ENCODE measurements at regions not wholly inside any gene's neighbourhood (a gene's known extent, or its start where the extent isn't known, plus 50 kb on each side); places are given as distances from the start of the nearest gene placed in this dataset.

DNA sequence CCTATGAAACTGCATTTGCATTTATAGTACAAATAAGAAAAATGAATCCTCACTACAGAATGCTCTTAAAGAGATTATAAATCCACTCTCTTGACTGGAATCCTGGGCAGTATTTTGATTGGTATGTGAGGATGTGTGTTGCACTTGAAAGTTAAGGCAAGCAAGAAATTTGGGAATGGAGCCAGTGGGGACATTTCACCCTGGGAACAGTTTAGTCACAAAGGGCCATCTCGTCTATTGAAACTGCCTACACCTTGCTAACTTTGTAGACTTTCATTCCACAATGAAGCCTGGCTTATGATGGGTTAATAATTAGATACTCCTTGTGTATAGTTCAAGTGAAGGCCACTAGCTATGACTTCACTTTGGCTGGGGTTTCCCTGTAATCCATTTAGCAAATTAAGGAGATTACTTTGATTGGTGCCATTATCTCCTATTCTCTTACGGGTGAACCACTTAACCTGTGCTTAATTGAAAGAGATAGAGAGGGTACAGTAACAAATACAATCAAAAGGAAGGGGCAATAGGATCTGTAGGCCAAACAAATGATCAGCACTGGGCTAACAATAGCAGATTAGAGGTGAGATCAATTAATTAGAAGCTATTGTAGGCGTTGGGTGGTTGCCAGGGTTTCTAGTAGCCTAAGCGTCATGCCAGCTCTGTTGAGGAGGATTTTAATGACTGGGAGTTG is 146.9 kb upstream of the RARB start:
- no peak for DNase-seq (ENCODE audit: extremely low read depth in 1 of 4, low spot score in 3 of 4)
- Histone ChIP-seq H3K36me3 (ENCODE audit: control insufficient read depth, insufficient read depth, low read length) (no peaks in the 10 kb centered on the region), H3K4me3 (no peak overlapping the region), H3K4me2 (ENCODE audit: insufficient read depth, low read length) (no peak overlapping the region), H3K27ac (ENCODE audit: extremely low read depth, low read depth, low read length) (no peak overlapping the region), H3K9me1 (ENCODE audit: control insufficient read depth, insufficient read depth, low read length) (no peaks in the 10 kb centered on the region), H2AFZ (ENCODE audit: low read depth, low read length) (no peak overlapping the region), H4K20me1 (replicated peaks; ENCODE audit: control insufficient read depth, insufficient read depth, low read length) (no peaks in the 10 kb centered on the region), H3K9me3 (replicated peaks; ENCODE audit: control insufficient read depth, insufficient read depth, low read depth, low read length) (no peaks in the 10 kb centered on the region), H3K27me3 (ENCODE audit: control insufficient read depth in 2 of 2, insufficient read depth in 2 of 2, low read length in 2 of 2) (no peaks in the 10 kb centered on the region), H3K79me2 (ENCODE audit: control insufficient read depth, insufficient read depth, low read length) (no peaks in the 10 kb centered on the region), H3K4me1 (replicated peaks in 1 of 2; ENCODE audit: control insufficient read depth in 2 of 2, insufficient read depth in 2 of 2, low read length in 2 of 2) (no peaks in the 10 kb centered on the region), H3K9ac (ENCODE audit: insufficient read depth in 1 of 2, low read depth in 2 of 2, low read length in 2 of 2) (no peak overlapping the region)
- ChIA-PET POLR2A (interaction anchor here (0.6 kb wide), 1 partner anchor 452 kb away, joined by 3 read pairs; no protein-coding TSS in a partner anchor), CTCF (ENCODE audit: low intra/inter-chr PET ratio) (no interaction called here)
- 0% methylated on average over 4 of the region's 4 CpGs for WGBS (ENCODE audit: insufficient coverage, low coverage, missing lambda C conversion rate)
- no peak for ATAC-seq
- intact Hi-C loops (cut with micrococcal nuclease) = no loop called here
- TF ChIP-seq FOXA1 (IDR thresholded peaks at IDR 0.05; ENCODE audit: borderline replicate concordance) (no peak), MYC (IDR thresholded peaks at IDR 0.05; ENCODE audit: low read depth, low read length) (no peak), MYC (CRISPR knock-in tag; IDR thresholded peaks at IDR 0.05; ENCODE audit: borderline replicate concordance, low read depth) (no peak), ZNF766 (CRISPR knock-in tag; conservative IDR thresholded peaks at IDR 0.05) (no peak), ZKSCAN8 (CRISPR knock-in tag; IDR thresholded peaks at IDR 0.05) (no peak), POLR2AphosphoS5 (IDR thresholded peaks at IDR 0.05; ENCODE audit: control insufficient read depth, insufficient read depth, low read depth, low read length) (no peak), HDAC8 (tag; IDR thresholded peaks at IDR 0.05) (no peak), L3MBTL2 (IDR thresholded peaks at IDR 0.05) (no peak), HSF4 (CRISPR knock-in tag; IDR thresholded peaks at IDR 0.05; ENCODE audit: borderline replicate concordance) (no peak), ZNF3 (CRISPR knock-in tag; IDR thresholded peaks at IDR 0.05) (no peak), POLR3G (IDR thresholded peaks at IDR 0.05; ENCODE audit: extremely low read depth, insufficient read length, insufficient replicate concordance) (no peak), ELF2 (CRISPR knock-in tag; IDR thresholded peaks at IDR 0.05) (no peak), ZNF644 (tag; IDR thresholded peaks at IDR 0.05; ENCODE audit: low read depth) (no peak), ESRRA (IDR thresholded peaks at IDR 0.05; ENCODE audit: borderline replicate concordance, low read depth) (no peak), FOXP1 (CRISPR knock-in tag; IDR thresholded peaks at IDR 0.05) (no peak), SIRT6 (IDR thresholded peaks at IDR 0.05; ENCODE audit: low read depth, low read length) (no peak), HNRNPK (IDR thresholded peaks at IDR 0.05; ENCODE audit: low read depth, low read length, poor library complexity, severe bottlenecking) (no peak)
- TF ChIP-seq, protein P1, sequence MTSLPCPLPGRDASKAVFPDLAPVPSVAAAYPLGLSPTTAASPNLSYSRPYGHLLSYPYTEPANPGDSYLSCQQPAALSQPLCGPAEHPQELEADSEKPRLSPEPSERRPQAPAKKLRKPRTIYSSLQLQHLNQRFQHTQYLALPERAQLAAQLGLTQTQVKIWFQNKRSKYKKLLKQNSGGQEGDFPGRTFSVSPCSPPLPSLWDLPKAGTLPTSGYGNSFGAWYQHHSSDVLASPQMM (CRISPR knock-in tag; IDR thresholded peaks at IDR 0.05) = no peak
- in situ Hi-C loops (cut with MboI) = no loop called here
- no TSS peak for BruUV-seq (replicated peaks)
- no peak for FAIRE-seq

Measured in K562 (cell line).